ENCODE measurements at regions not wholly inside any gene's neighbourhood (a gene's known extent, or its start where the extent isn't known, plus 50 kb on each side); places are given as distances from the start of the nearest gene placed in this dataset.

- no peak for DNase-seq
Measured at GRCh38 chr5:2023196-2023595, 140.5 kb upstream of the IRX4 start.

- DNase-seq = no peak
Measured at GRCh38 chr5:2022436-2022835, 139.7 kb upstream of the IRX4 start.

GRCh38 chr5:2021484-2022176 lies 138.9 kb upstream of the IRX4 start:
- no peak for DNase-seq

- no peak for DNase-seq
Measured at GRCh38 chr5:2020730-2021129, 138.0 kb upstream of the IRX4 start.

- DNase-seq = no peak
Measured at GRCh38 chr5:2019716-2020115, 137.0 kb upstream of the IRX4 start.

- no peak for DNase-seq
Measured at GRCh38 chr5:2018390-2018724, 135.6 kb upstream of the IRX4 start.

GRCh38 chr5:2017540-2018389 lies 135.0 kb upstream of the IRX4 start:
- no peak for DNase-seq

GRCh38 chr5:2015961-2016360 lies 133.2 kb upstream of the IRX4 start:
- no peak for DNase-seq

- no peak for DNase-seq
Measured at GRCh38 chr5:2015124-2015848, 132.6 kb upstream of the IRX4 start.

GRCh38 chr5:2014058-2014610 lies 131.4 kb upstream of the IRX4 start:
- DNase-seq = no peak

- DNase-seq = no peak
Measured at GRCh38 chr5:2013301-2014057, 130.8 kb upstream of the IRX4 start.

GRCh38 chr5:2012885-2013284 lies 130.2 kb upstream of the IRX4 start:
- DNase-seq = no peak

GRCh38 chr5:2011481-2012411 lies 129.0 kb upstream of the IRX4 start:
- no peak for DNase-seq

- no peak for DNase-seq
Measured at GRCh38 chr5:2010940-2011339, 128.2 kb upstream of the IRX4 start.

GRCh38 chr5:2009986-2010914 lies 127.5 kb upstream of the IRX4 start:
- DNase-seq = no peak

- no peak for DNase-seq
Measured at GRCh38 chr5:2008851-2009629, 126.3 kb upstream of the IRX4 start.

- DNase-seq = peak; percentile 32
Measured at GRCh38 chr5:2007878-2008501, 125.3 kb upstream of the IRX4 start.

- no peak for DNase-seq
Measured at GRCh38 chr5:2007496-2007877, 124.8 kb upstream of the IRX4 start.

GRCh38 chr5:2006971-2007291 lies 124.2 kb upstream of the IRX4 start:
- no peak for DNase-seq

Measured in right kidney (tissue), 1 donor.